ENCODE measurements at regions not wholly inside any gene's neighbourhood (a gene's known extent, or its start where the extent isn't known, plus 50 kb on each side); places are given as distances from the start of the nearest gene placed in this dataset.

DNA sequence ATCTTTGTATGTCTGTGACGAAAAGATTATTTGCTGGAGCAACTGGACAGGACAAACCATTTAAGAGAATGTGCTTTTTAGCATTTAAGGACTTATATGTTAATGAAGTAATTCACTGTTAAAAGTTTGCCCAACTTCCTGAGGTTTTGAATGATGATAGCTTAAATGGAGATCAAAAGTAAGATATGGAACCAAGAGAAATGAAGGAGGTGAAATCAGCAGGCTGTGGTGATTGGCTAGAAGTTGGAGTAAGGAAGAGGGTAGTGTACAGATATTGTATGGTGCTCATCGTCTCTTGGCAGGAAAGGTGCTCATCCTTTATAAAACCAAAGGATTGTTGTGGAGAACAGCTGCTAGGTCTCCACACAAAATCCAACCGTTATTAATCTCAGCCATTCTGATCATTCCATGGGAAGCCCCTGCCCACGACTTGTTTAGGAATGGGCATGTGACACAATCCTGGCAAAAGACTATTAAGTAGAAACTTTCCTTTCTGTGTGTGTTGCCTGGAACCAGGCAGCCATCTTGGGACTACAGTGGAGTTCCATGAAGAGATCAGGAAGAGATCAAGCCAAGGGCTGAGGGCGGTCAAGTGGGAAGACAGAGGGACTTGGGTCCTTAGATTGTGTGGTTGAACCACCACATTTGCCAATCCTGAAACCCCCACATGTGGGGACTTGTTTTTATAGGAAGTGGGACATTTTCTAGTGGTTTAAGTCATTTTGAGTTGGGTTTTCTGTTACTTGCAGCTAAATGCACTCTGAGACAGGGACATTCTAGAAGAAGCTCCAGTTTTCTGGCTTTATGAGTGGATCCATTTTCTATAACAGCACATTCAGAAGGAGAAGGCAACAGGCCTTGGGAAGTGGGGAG is 56.8 kb upstream of the CHST11 start:
- Mint-ChIP-seq H3K4me1 (no peaks in the 10 kb centered on the region), H3K9me3 (peaks cover 1 to 23% (median 5%) of the 10 kb centered on the region in 7 donors), H3K36me3 (peaks cover 0 to 9% of the 10 kb centered on the region in 2 donors), H3K27ac (peak overlapping the region in 1 of 6 donors; percentile 0), H3K27me3 (no peaks in the 10 kb centered on the region), H3K4me3 (no peak overlapping the region)
- DNase-seq: no peak
- ATAC-seq (ENCODE audit: low read depth in 2 of 2): no peak

DNA sequence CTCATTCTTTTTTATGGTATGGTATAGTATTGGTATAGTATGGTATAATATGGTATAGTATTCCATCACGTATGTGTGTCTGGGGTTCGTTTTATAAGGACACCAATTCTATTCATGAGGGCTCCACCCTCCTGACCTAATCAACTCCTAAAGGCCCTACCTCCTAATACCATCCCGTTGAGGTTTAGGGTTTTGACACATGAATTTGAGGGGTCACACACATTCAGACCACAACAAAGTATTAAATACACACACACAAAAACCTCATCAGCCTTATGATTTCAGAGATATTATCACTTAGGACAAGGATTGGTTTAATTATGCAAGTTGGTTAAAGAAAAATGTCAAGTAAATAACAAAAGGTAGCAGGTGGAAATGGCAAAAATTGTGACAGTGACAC is 54.1 kb upstream of the CHST11 start:
- Mint-ChIP-seq H3K36me3 (peaks cover 0 to 6% of the 10 kb centered on the region in 2 donors), H3K27ac (peak overlapping the region in 2 of 6 donors; percentile 8 to 34), H3K4me3 (no peak overlapping the region), H3K27me3 (peaks cover 0 to 7% (median 0%) of the 10 kb centered on the region in 3 donors), H3K9me3 (peaks cover 0 to 10% (median 3%) of the 10 kb centered on the region in 7 donors), H3K4me1 (peaks cover 0 to 3% (median 0%) of the 10 kb centered on the region in 3 donors)
- DNase-seq (no peak), ATAC-seq (ENCODE audit: low read depth in 2 of 2) (no peak)

DNA sequence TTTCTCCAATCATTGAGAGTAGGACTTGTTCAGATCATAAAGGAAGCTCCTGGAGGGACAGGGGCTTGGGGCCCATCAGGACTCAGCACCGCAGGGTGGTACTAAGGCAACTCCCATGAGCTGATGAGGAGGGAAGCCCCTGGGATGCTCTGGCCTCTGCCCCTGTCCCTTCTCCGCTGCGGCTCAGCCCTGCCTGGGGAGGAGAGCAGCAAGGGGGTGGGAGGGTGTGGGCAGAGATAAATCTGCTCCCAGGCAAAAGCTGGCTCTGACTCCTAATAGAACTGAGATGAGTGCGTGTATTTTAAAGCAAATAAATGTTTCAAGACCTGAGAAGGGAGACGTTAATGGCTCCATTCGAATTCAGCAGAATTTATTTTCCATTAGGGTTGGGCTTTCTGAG is 52.0 kb upstream of the CHST11 start:
- no peak for ATAC-seq (ENCODE audit: low read depth in 2 of 2)
- H3K27ac Mint-ChIP-seq: no peak overlapping the region
- peaks cover 0 to 8% (median 7%) of the 10 kb centered on the region in 3 donors for H3K27me3 Mint-ChIP-seq

DNA sequence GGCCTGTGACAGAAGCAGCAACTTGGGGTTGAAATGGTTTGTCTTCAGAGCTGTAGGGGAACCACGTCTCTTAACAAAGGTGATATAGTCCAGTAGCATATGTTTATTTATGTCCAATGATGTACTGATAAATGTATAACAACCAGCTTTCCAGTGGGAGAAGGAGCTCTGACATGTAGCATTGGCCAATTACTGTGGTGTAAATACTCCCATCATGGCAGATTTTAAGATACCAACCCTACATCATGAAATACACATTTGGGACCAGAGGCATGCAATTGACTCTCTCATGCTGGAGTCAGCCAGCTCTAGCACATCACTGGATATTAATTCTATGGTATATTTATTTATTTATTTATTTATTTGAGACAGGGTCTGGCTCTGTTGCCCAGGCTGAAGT is 50.6 kb upstream of the CHST11 start:
- peaks cover 0 to 4% (median 0%) of the 10 kb centered on the region in 7 donors for H3K9me3 Mint-ChIP-seq
- H3K36me3 Mint-ChIP-seq: peaks cover 4 to 5% of the 10 kb centered on the region in 2 donors
- H3K4me1 Mint-ChIP-seq: peaks cover 0 to 3% (median 0%) of the 10 kb centered on the region in 3 donors
- ATAC-seq (ENCODE audit: low read depth in 2 of 2): no peak
- no peak for DNase-seq
- no peak overlapping the region for H3K27ac Mint-ChIP-seq
- no peak overlapping the region for H3K4me3 Mint-ChIP-seq
- peaks cover 0 to 8% (median 7%) of the 10 kb centered on the region in 3 donors for H3K27me3 Mint-ChIP-seq

More for the DNA sequence above, 52.0 kb upstream of the CHST11 start:
- no peak overlapping the region for H3K4me3 Mint-ChIP-seq
- H3K36me3 Mint-ChIP-seq: peaks cover 0 to 5% of the 10 kb centered on the region in 2 donors
- peaks cover 0 to 3% (median 0%) of the 10 kb centered on the region in 3 donors for H3K4me1 Mint-ChIP-seq
- peaks cover 0 to 7% (median 2%) of the 10 kb centered on the region in 7 donors for H3K9me3 Mint-ChIP-seq
- DNase-seq: no peak
